Fibroblast of villous mesenchyme (primary cell): ENCODE measurements at regions not wholly inside any gene's neighbourhood (a gene's known extent, or its start where the extent isn't known, plus 50 kb on each side); places are given as distances from the start of the nearest gene placed in this dataset.
"Not testable (repeated sequence)": the region's sequence is repeated elsewhere in the genome, so short reads cannot be mapped to it uniquely, and the experiment has no call there.

Source experiments
- DNase-seq: peaks from one replicate; pipeline ENCODE4 v3.0.0-alpha.2; 2010; ENCODE audit warnings: low read depth
- H3K4me3 ChIP-seq: 2 replicates; pipeline ENCODE4 v1.5.1; 2011; ENCODE audit warnings: low read depth, mild to moderate bottlenecking, low read length
- CTCF ChIP-seq: IDR thresholded peaks from 2 replicates; pipeline ENCODE4 v1.5.1; 2012; ENCODE audit warnings: low read depth, mild to moderate bottlenecking, low read length; ENCODE audit not compliant: insufficient read depth

DNA sequence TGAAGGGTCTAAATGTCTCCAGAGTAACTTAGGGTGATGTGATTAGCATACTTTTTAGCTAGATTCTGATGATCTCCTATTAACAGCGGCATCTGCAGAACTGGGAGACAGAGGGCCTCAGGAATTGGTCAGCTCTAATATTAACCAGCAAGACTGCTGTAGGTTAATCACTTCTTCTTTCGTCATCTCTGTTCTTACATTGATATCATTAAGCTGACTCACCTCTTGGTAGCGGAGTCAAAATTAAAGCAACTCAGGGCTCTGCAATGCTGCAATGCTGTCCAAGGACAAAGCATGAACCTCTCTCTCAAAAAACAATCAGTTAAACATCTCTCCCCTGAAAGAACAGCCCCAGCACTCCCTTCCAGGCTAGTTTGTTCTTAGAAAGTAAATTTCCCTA is 57.5 kb upstream of the TRA2B start:
- no peak for TF ChIP-seq CTCF
- no peak overlapping the region for H3K4me3 ChIP-seq
- DNase-seq: peak; percentile 54

DNA sequence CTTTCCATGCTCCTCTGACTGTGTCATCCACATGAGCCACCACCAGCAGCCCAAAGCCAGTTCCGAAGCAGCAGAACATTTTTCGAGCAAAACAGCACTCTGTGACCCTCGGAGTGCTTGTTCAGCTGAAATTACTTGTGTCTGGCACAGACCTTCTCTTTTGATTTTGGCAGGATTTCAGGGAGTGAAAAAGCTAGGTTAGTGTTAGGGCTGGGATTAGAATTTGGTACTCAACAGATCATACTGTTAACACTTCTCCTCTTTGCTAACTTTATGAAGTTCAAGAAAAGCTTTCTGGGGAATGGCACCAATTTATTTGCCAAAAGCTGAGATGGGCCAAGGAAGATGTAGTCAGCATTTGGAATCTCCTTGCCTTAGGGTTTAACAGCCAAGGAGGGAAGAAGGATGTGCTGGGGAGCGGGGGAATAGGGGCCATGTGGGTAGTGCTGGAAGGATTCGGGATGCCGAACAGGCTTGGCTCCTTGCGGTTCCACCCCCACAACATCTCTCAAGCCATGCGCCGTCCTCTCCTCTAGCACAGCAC is 55.1 kb upstream of the TRA2B start:
- peak; percentile 10 for DNase-seq
- H3K4me3 ChIP-seq: no peak overlapping the region
- no peak for TF ChIP-seq CTCF

DNA sequence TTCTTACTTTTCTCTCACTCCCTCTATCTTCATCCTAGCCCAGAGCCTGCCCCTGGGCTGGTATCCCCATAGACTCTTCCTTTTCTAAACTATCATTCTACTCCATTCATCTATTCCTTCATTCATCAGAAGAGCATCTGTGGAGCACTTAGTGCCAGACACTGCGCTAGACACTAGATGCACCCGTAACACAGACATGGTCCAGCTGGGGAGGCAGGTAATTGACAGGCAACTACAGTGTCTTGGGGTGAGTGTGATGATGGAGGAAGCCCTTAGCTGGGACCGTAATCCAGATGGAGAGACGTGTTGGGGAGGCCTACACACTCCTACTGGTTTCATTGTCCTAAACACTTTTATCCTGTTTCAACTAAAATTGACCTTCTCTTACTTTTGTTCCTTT is 53.2 kb upstream of the TRA2B start:
- not testable (repeated sequence) for H3K4me3 ChIP-seq, DNase-seq

GRCh38 chr3:185989511-185989910 is 51.7 kb upstream of the TRA2B start:
- H3K4me3 ChIP-seq: no peak overlapping the region
- no peak for TF ChIP-seq CTCF
- no peak for DNase-seq

GRCh38 chr3:185988816-185989175 is 51.0 kb upstream of the TRA2B start:
- TF ChIP-seq CTCF: no peak
- DNase-seq: no peak

DNA sequence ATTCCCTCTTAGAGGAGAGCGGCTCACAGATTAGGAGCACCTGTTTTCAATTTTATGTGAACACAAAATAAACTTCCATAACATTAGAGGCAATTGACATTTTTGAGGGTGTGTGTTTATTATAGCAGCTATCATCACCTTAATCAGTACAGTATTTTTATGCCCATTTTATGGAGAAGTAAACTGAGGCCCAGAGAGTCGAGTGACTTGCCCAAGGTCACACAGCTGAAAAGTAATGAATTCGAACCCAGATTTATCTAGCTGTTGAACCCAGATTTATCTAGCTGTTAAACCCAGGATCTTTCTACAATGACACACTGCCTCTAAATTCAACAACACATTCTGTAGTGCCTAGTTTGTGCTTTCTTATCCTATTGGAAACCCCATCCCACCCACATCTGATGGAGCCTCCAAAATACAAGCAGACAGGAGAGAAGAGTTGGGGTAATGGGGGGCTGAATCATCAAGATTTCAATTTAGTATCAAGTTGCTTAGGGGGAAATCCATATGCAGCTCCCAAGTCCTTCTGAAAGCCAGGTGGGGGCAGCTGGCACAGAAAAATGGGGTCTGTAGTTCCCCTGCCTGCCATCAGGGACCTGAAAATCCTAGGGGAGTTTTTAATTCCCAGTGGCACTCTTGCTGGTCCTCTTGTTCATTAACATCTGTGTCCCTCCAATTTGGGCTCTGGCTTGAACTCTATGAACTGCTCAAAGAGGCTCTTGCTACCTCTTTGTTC is 50.4 kb upstream of the TRA2B start:
- TF ChIP-seq CTCF: no peak
- DNase-seq: no peak
- no peak overlapping the region for H3K4me3 ChIP-seq

More at GRCh38 chr3:185988816-185989175, 51.0 kb upstream of the TRA2B start:
- no peak overlapping the region for H3K4me3 ChIP-seq
